NCI-H2196 treated with DMSO at 0.1 percent for 48 hours (cell line): ENCODE measurements at regions not wholly inside any gene's neighbourhood (a gene's known extent, or its start where the extent isn't known, plus 50 kb on each side); places are given as distances from the start of the nearest gene placed in this dataset.
"Not testable (repeated sequence)": the region's sequence is repeated elsewhere in the genome, so short reads cannot be mapped to it uniquely, and the experiment has no call there.

Experiments used
- DNase-seq: peaks from one replicate; lab custom pipeline; 2025; ENCODE audit not compliant: unreplicated experiment; lab: John Stamatoyannopoulos, UW

- no peak for DNase-seq
Observed at GRCh38 chr15:60254416-60254815, 143.4 kb downstream of the ANXA2 start.

DNA sequence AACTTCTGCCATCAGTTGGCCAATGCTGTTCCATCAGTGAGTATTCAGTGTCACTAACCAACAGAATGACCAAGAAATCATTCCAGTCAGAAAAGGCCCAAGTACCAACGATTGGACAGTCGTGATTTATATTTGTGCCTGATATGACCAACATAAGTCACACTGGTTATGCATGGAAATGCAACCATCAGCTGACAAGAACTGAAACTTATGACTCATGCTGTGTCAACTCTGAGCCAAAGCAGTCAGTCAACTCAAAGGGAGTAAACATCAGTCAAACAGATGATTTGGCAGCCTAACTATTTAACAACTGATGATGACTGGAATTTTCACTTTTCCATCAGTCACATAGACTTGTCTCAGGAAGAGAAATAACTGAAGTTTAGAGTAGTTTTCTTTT, 142.4 kb downstream of the ANXA2 start:
- DNase-seq, result no peak

DNA sequence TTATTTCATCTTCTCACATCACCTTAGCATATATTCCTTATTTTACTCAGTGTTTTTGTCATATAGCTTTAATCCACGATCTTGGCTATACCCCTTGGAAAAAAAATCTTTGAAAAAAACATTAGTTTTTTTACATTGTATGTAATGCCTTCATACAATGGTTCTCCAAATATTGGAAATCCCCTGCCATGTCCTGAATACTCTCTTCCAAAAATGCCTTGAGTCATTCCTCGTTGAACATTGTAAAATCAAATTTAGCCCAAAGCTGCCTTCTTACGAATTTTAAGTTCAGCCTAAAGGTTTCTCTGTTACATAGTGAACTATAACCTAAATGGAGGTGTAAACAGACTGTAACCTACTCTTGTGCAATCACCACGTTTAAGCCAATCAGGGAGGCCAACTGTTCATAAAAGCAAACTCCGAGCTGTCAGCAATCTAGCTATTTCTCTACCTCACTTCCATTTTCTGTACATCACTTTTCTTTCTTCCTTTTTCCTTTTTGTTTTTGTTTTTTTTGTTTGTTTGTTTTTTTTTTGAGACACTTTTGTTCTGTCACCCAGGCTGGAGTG, 140.1 kb downstream of the ANXA2 start:
- no peak for DNase-seq

- no peak for DNase-seq
Observed at GRCh38 chr15:60259469-60259868, 138.3 kb downstream of the ANXA2 start.

DNA sequence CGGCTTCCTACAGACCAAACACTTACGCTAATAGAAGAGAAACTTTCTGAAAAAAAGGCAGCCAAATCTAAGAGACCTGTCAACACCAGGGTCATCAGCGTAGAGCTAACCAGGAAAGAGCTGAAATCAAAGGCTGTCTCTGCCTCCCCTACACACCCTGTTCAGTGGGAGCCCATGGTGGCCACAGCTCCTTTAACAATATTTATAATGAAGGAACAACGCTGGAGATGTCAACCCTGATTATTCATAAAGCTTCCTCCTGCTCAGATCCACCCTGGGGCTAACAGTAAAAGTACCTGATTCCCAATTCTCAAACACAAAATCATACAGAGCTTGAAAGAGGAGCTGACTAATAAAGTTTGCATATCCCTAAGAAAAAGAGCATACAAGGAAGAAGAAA, 133.7 kb downstream of the ANXA2 start:
- DNase-seq, result no peak

DNA sequence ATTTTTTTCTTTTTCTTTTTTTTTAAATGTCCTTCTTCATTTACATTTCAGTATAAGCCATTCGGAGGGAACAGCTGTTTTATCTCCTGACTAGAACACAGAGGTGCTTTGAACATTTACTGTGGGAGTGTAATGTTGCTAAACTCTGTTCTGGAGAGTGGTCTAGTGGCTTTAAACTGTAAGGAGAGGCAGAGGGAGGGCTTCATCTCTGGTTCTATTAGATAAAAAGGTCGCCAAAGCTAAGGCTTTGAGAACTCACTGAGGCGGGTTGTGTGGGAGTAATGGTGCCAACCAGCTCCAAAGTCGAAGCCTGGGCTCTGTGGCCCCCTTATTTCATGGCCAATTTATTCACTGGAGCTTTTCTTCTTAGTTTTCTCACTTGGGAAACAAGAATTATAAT, 133.2 kb downstream of the ANXA2 start:
- no peak for DNase-seq

DNA sequence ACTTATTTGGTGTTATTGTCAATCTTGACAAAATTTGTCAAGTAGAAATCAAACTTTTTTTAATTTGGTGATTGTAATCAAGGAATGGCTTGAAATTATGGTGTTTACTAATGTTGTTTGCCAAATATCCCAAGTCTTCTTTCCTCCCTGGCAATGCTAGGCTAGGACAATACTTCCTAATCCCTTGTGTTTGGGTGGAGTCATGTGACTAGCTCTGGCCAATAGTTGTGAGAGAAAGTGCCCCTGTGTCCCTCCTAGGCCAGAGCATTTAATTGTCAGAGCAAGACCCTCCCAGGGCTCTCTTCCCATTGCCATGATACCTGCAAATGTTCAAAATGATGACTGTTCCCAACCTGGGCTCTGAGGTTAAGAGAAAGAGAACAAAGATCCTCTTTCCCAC, 132.7 kb downstream of the ANXA2 start:
- no peak for DNase-seq

GRCh38 chr15:60272623-60273022, 125.2 kb downstream of the ANXA2 start:
- DNase-seq, result no peak

- DNase-seq, result no peak
Observed at GRCh38 chr15:60275624-60276023, 122.2 kb downstream of the ANXA2 start.

GRCh38 chr15:60278879-60279278, 118.9 kb downstream of the ANXA2 start:
- DNase-seq, result no peak

DNA sequence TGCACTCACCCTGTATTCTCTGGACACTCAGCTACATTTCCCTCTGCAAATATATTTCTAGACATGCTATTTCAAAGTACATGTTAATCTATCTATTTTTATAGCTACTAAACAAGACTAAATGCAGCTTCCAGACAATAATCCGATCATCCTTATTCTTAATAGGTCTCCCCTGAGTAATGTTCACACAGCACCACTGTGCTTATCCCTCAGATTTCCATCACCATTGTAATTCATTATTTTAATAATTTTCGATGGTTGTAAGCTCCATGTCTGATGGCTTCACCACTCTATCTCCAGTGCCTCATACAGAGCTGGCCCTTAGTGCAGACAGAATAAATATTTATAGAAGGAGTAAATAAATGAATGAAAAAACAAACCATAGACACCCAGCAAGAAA, 117.5 kb downstream of the ANXA2 start:
- DNase-seq, result no peak

- no peak for DNase-seq
Observed at GRCh38 chr15:60283936-60284335, 113.8 kb downstream of the ANXA2 start.

DNA sequence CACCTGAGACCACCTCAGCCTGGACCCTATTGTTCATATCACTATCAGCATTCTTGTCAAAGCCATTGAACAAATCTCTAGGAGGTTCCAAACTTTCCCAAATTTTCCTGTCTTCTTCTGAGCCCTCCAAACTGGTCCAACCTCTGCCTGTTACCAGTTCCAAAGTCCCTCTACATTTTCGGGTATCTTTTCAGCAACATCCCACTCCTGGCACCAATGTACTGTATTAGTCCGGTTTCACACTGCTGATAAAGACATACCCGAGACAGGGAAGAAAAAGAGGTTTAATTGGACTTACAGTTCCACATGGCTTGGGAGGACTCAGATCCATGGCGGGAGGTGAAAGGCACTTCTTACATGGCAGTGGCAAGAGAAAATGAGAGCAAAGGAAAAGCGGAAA, 101.9 kb downstream of the ANXA2 start:
- not testable (repeated sequence) for DNase-seq

GRCh38 chr15:60297047-60297446, 100.7 kb downstream of the ANXA2 start:
- DNase-seq, result no peak
